HepG2 (cell line): ENCODE measurements at regions not wholly inside any gene's neighbourhood (a gene's known extent, or its start where the extent isn't known, plus 50 kb on each side); places are given as distances from the start of the nearest gene placed in this dataset.

Source experiments
- ATAC-seq: fragments of 200-7000 bp; cut with Tn5 transposase; 3 replicates; pipeline ENCODE4 v1.9.1; 2020; ENCODE audit warnings: mild to moderate bottlenecking, moderate library complexity
- BruUV-seq: library from RNA; stranded (reverse); fragments of 400-500 nt; replicated peaks from 2 replicates; lab custom pipeline; 2021; lab: Mats Ljungman, UMichigan
- CTCF ChIA-PET: fragments of 300-600 bp; formaldehyde crosslinking; extraction: SDS; loops from one replicate; lab custom pipeline; 2021; ENCODE audit warnings: low total read pairs, inconsistent platforms, low intra/inter-chr PET ratio; lab: Yijun Ruan, JAX
- POLR2A ChIA-PET: fragments of 350-600 bp; sonication (Branson Sonifier 250); formaldehyde crosslinking; loops from one replicate; lab custom pipeline; 2020; ENCODE audit warnings: antibody characterized with exemption, inconsistent platforms; lab: Yijun Ruan, JAX
- DNase-seq: peaks from one replicate; pipeline ENCODE4 v3.0.0-alpha.2; 2015; ENCODE audit warnings: low spot score
- FAIRE-seq: peaks from 3 replicates; lab custom pipeline; 2011; peaks lifted over from hg19 to GRCh38; lab: Jason Lieb, UNC
- H2AFZ ChIP-seq: one replicate; pipeline ENCODE4 v1.6.1; 2011; ENCODE audit warnings: low read length, inconsistent platforms
- H3K27ac ChIP-seq: fragments of 300-600 bp; 3 replicates; pipeline ENCODE4 v1.8.0; 2011; ENCODE audit warnings: mixed run types, mild to moderate bottlenecking, mixed read lengths, low read length, inconsistent platforms; ENCODE audit not compliant: insufficient read depth; ENCODE audit errors: extremely low read length
- H3K27me3 ChIP-seq, 2 experiments: fragments of 200-600 bp in 1 of 2; 2 replicates in 1 of 2; 3 replicates in 1 of 2; pipeline versions ENCODE4 v1.6.0 to v1.8.0; 2011; ENCODE audit warnings: low read length in 2 of 2, mild to moderate bottlenecking in 2 of 2, moderate library complexity in 2 of 2, inconsistent platforms in 1 of 2; ENCODE audit not compliant: insufficient read depth in 2 of 2, control insufficient read depth in 1 of 2
- H3K36me3 ChIP-seq, 2 experiments: fragments of 200-600 bp in 1 of 2; replicated peaks in 1 of 2; 2 replicates in 1 of 2; 3 replicates in 1 of 2; pipeline versions ENCODE4 v1.5.1 to v1.8.0; 2011; ENCODE audit warnings: low read length in 2 of 2, inconsistent platforms in 1 of 2; ENCODE audit not compliant: insufficient read depth in 2 of 2, control insufficient read depth in 1 of 2
- H3K4me1 ChIP-seq: 2 replicates; pipeline ENCODE4 v1.5.1; 2012; ENCODE audit warnings: low read length, inconsistent platforms; ENCODE audit not compliant: insufficient read depth
- H3K4me2 ChIP-seq: 2 replicates; pipeline ENCODE4 v1.6.0; 2011; ENCODE audit warnings: low read depth, low read length, inconsistent platforms
- H3K4me3 ChIP-seq, 3 experiments: fragments of 200-600 bp in 1 of 3; sonication (generic), shearing (Covaris generic) in 1 of 3; replicated peaks in 1 of 3; 2 replicates each; pipeline ENCODE4 v1.5.1; 2011 to 2016; ENCODE audit warnings: low read length in 3 of 3, inconsistent platforms in 2 of 3, low read depth in 2 of 3, mild to moderate bottlenecking in 2 of 3, control low read depth in 1 of 3, mixed read lengths in 1 of 3; ENCODE audit not compliant: insufficient read depth in 1 of 3
- H3K79me2 ChIP-seq: one replicate; pipeline ENCODE4 v1.6.1; 2011; ENCODE audit warnings: low read length, inconsistent platforms; ENCODE audit not compliant: insufficient read depth
- H3K9ac ChIP-seq: 2 replicates; pipeline ENCODE4 v1.6.0; 2011; ENCODE audit warnings: mild to moderate bottlenecking, low read depth, low read length, inconsistent platforms; ENCODE audit not compliant: insufficient read depth
- H3K9me3 ChIP-seq: 2 replicates; pipeline ENCODE4 v1.5.1; 2012; ENCODE audit warnings: mild to moderate bottlenecking, low read length
- H4K20me1 ChIP-seq: 2 replicates; pipeline ENCODE4 v1.6.0; 2011; ENCODE audit warnings: inconsistent platforms, mild to moderate bottlenecking, low read length, moderate library complexity; ENCODE audit not compliant: insufficient read depth
- CHCHD3 ChIP-seq: sonication (generic); formaldehyde crosslinking; IDR thresholded peaks from 2 replicates; pipeline ENCODE4 v1.8.0; 2022; ENCODE audit warnings: mild to moderate bottlenecking, missing genetic modification reagents, moderate library complexity
- ERF ChIP-seq: IDR thresholded peaks from 2 replicates; pipeline ENCODE4 v1.6.1; 2018; ENCODE audit warnings: missing biosample characterization, missing genetic modification reagents
- HNF4A ChIP-seq: sonication (generic); formaldehyde crosslinking; IDR thresholded peaks from 2 replicates; pipeline ENCODE4 v1.4.0; 2020; ENCODE audit warnings: missing genetic modification reagents
- HOXA5 ChIP-seq: sonication (generic); formaldehyde crosslinking; IDR thresholded peaks from 2 replicates; pipeline ENCODE4 v1.4.0; 2020; ENCODE audit warnings: missing genetic modification reagents
- KAT7 ChIP-seq: IDR thresholded peaks from 2 replicates; pipeline ENCODE4 v1.6.1; 2018; ENCODE audit warnings: borderline replicate concordance, missing compliant biosample characterization
- NR2F1 ChIP-seq, 2 experiments: fragments of 450-650 bp in 1 of 2; formaldehyde crosslinking in 1 of 2; IDR thresholded peaks; 2 replicates each; pipeline versions ENCODE4 v1.5.0 to v1.6.1; 2016 to 2020; ENCODE audit warnings: mild to moderate bottlenecking in 1 of 2, missing compliant biosample characterization in 1 of 2, missing genetic modification reagents in 1 of 2, moderate library complexity in 1 of 2
- PCBP1 ChIP-seq: fragments of 200-400 bp; formaldehyde crosslinking; IDR thresholded peaks from 2 replicates; pipeline ENCODE4 v1.6.1; 2017; ENCODE audit warnings: mild to moderate bottlenecking, low read depth, low read length, borderline replicate concordance
- TP53 ChIP-seq: sonication (generic); formaldehyde crosslinking; conservative IDR thresholded peaks from 2 replicates; pipeline ENCODE4 v1.4.0; 2020; ENCODE audit warnings: missing genetic modification reagents
- ZNF20 ChIP-seq: sonication (generic); formaldehyde crosslinking; IDR thresholded peaks from 2 replicates; pipeline ENCODE4 v1.4.0; 2020; ENCODE audit warnings: mild to moderate bottlenecking, moderate library complexity, missing genetic modification reagents
- ZNF282 ChIP-seq: fragments of 450-650 bp; IDR thresholded peaks from 2 replicates; pipeline ENCODE4 v1.6.1; 2018; ENCODE audit not compliant: partially characterized antibody
- ZNF570 ChIP-seq: sonication (generic); formaldehyde crosslinking; IDR thresholded peaks from 2 replicates; pipeline ENCODE4 v1.4.0; 2020; ENCODE audit warnings: mild to moderate bottlenecking, missing genetic modification reagents, borderline replicate concordance
- ZNF629 ChIP-seq: sonication (generic); formaldehyde crosslinking; conservative IDR thresholded peaks from 2 replicates; pipeline ENCODE4 v1.5.0; 2020; ENCODE audit warnings: missing genetic modification reagents
- ZNF878 ChIP-seq: sonication (generic); formaldehyde crosslinking; IDR thresholded peaks from 2 replicates; pipeline ENCODE4 v1.8.1; 2023; ENCODE audit warnings: mild to moderate bottlenecking, missing genetic modification reagents, moderate library complexity
- ZNF883 ChIP-seq: sonication (generic); formaldehyde crosslinking; IDR thresholded peaks from 2 replicates; pipeline ENCODE4 v1.5.1; 2020; ENCODE audit warnings: mild to moderate bottlenecking, missing genetic modification reagents; ENCODE audit errors: not compliant biosample characterization
- WGBS: methylation state at CpG from one replicate; pipeline ENCODE4 v1.1.6; 2017; ENCODE audit warnings: low lambda C conversion rate; 5-methylcytosine and 5-hydroxymethylcytosine counted together
- in situ Hi-C: cut with HindIII; loops from 2 replicates; pipeline ENCODE4 v1.10.0; 2017; ENCODE audit warnings: low pct_unique_long_range_greater_than_20kb; ENCODE audit not compliant: extremely low pct_ligation_motif_present
- intact Hi-C: fragments of 100-400 bp; cut with micrococcal nuclease; formaldehyde crosslinking; loops from one replicate; pipeline ENCODE4 v1.10.0; 2022; ENCODE audit not compliant: unreplicated experiment
- TF ChIP-seq, protein P1 (sequence below): sonication (generic); formaldehyde crosslinking; IDR thresholded peaks from 2 replicates; pipeline ENCODE4 v1.5.1; 2020; ENCODE audit warnings: mild to moderate bottlenecking, missing genetic modification reagents
- TF ChIP-seq, protein P2 (sequence below): sonication (generic); formaldehyde crosslinking; IDR thresholded peaks from 2 replicates; pipeline ENCODE4 v1.5.0; 2020; ENCODE audit warnings: mild to moderate bottlenecking, missing genetic modification reagents
- TF ChIP-seq, protein P3 (sequence below): sonication (generic); formaldehyde crosslinking; IDR thresholded peaks from 2 replicates; pipeline ENCODE4 v1.5.0; 2020; ENCODE audit warnings: missing genetic modification reagents
- TF ChIP-seq, protein P4 (sequence below): sonication (generic); formaldehyde crosslinking; IDR thresholded peaks from 2 replicates; pipeline ENCODE4 v1.8.0; 2023; ENCODE audit warnings: mild to moderate bottlenecking, missing genetic modification reagents

DNA sequence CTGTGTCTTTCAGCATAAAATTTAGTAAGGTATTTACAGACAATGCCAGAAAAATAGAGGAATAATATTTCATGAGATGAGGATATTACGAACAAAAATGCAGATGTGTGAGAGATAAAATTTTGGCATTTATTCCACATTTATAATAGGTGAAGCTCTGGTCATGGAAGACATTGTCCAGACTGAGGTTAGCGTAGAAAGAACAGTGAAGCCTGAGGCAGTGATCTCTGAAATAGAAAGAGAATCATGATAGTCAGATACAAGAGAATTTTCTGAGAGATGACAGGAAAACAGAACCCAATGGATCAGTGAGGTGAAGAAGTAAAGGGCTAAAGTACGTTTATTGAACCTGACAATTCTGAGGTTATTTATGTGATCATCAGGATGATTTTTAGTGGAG, 1155.9 kb upstream of the GJE1 start:
- intact Hi-C loops: no loop called here
- TF ChIP-seq CHCHD3 (CRISPR knock-in tag) (no peak), ZNF878 (CRISPR knock-in tag) (no peak), ZNF282 (no peak), NR2F1 (CRISPR knock-in tag; IDR thresholded peaks at IDR 0.05) (no peak), ZNF629 (CRISPR knock-in tag) (no peak), PCBP1 (no peak), TP53 (CRISPR knock-in tag) (no peak), ZNF20 (CRISPR knock-in tag) (no peak), KAT7 (CRISPR knock-in tag) (no peak), HNF4A (CRISPR knock-in tag) (no peak), ERF (CRISPR knock-in tag) (no peak), ZNF570 (CRISPR knock-in tag) (no peak), HOXA5 (CRISPR knock-in tag) (no peak), ZNF883 (CRISPR knock-in tag) (no peak)
- TF ChIP-seq, protein P1, sequence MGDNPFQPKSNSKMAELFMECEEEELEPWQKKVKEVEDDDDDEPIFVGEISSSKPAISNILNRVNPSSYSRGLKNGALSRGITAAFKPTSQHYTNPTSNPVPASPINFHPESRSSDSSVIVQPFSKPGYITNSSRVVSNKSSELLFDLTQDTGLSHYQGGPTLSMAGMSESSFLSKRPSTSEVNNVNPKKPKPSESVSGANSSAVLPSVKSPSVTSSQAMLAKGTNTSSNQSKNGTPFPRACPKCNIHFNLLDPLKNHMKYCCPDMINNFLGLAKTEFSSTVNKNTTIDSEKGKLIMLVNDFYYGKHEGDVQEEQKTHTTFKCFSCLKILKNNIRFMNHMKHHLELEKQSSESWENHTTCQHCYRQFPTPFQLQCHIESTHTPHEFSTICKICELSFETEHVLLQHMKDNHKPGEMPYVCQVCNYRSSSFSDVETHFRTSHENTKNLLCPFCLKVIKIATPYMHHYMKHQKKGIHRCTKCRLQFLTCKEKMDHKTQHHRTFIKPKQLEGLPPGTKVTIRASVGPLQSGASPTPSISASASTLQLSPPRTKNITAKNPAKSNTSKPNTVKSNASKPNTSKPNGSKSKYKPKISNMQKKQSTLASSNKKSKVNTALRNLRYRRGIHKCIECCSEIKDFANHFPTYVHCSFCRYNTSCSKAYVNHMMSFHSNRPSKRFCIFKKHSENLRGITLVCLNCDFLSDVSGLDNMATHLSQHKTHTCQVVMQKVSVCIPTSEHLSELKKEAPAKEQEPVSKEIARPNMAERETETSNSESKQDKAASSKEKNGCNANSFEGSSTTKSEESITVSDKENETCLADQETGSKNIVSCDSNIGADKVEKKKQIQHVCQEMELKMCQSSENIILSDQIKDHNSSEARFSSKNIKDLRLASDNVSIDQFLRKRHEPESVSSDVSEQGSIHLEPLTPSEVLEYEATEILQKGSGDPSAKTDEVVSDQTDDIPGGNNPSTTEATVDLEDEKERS (CRISPR knock-in tag): no peak
- TF ChIP-seq, protein P2, sequence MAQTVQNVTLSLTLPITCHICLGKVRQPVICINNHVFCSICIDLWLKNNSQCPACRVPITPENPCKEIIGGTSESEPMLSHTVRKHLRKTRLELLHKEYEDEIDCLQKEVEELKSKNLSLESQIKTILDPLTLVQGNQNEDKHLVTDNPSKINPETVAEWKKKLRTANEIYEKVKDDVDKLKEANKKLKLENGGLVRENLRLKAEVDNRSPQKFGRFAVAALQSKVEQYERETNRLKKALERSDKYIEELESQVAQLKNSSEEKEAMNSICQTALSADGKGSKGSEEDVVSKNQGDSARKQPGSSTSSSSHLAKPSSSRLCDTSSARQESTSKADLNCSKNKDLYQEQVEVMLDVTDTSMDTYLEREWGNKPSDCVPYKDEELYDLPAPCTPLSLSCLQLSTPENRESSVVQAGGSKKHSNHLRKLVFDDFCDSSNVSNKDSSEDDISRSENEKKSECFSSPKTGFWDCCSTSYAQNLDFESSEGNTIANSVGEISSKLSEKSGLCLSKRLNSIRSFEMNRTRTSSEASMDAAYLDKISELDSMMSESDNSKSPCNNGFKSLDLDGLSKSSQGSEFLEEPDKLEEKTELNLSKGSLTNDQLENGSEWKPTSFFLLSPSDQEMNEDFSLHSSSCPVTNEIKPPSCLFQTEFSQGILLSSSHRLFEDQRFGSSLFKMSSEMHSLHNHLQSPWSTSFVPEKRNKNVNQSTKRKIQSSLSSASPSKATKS (CRISPR knock-in tag): no peak
- TF ChIP-seq, protein P3, sequence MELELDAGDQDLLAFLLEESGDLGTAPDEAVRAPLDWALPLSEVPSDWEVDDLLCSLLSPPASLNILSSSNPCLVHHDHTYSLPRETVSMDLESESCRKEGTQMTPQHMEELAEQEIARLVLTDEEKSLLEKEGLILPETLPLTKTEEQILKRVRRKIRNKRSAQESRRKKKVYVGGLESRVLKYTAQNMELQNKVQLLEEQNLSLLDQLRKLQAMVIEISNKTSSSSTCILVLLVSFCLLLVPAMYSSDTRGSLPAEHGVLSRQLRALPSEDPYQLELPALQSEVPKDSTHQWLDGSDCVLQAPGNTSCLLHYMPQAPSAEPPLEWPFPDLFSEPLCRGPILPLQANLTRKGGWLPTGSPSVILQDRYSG (CRISPR knock-in tag): no peak
- TF ChIP-seq, protein P4, sequence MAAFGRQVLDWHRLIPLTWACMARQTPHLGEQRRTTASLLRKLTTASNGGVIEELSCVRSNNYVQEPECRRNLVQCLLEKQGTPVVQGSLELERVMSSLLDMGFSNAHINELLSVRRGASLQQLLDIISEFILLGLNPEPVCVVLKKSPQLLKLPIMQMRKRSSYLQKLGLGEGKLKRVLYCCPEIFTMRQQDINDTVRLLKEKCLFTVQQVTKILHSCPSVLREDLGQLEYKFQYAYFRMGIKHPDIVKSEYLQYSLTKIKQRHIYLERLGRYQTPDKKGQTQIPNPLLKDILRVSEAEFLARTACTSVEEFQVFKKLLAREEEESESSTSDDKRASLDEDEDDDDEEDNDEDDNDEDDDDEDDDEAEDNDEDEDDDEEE: no peak
- ChIA-PET CTCF (no interaction called here), POLR2A (no interaction called here)
- no TSS peak for BruUV-seq
- FAIRE-seq (no peak), DNase-seq (no peak), ATAC-seq (no peak)
- Histone ChIP-seq H4K20me1 (no peaks in the 10 kb centered on the region), H3K4me1 (no peaks in the 10 kb centered on the region), H3K9me3 (no peaks in the 10 kb centered on the region), H3K27ac (no peak overlapping the region), H3K4me2 (no peak overlapping the region), H3K27me3 (no peaks in the 10 kb centered on the region), H3K36me3 (no peaks in the 10 kb centered on the region), H2AFZ (no peak overlapping the region), H3K79me2 (no peaks in the 10 kb centered on the region), H3K9ac (no peak overlapping the region), H3K4me3 (no peak overlapping the region)
- in situ Hi-C loops: no loop called here
- 5% methylated on average over 3 of the region's 3 CpGs for WGBS
